H1 (cell line): ENCODE measurements at regions not wholly inside any gene's neighbourhood (a gene's known extent, or its start where the extent isn't known, plus 50 kb on each side); places are given as distances from the start of the nearest gene placed in this dataset.

Experiments
- CTCF ChIA-PET: fragments of 300-600 bp; sonication (Branson Sonifier 250); formaldehyde crosslinking; loops from one replicate; lab custom pipeline; 2021; ENCODE audit not compliant: partially characterized antibody; lab: Charles Lee
- POLR2A ChIA-PET: fragments of 300-600 bp; sonication (Branson Sonifier 250); formaldehyde crosslinking; loops from one replicate; lab custom pipeline; 2021; ENCODE audit warnings: inconsistent platforms; ENCODE audit not compliant: partially characterized antibody; lab: Charles Lee
- DNase-seq, 2 experiments: peaks; one replicate each; pipeline versions ENCODE4 v3.0.0 to v3.0.0-alpha.2; 2010 to 2022; ENCODE audit warnings: low spot score in 2 of 2, low read depth in 1 of 2, mixed read lengths in 1 of 2
- FAIRE-seq: peaks from 2 replicates; lab custom pipeline; 2011; peaks lifted over from hg19 to GRCh38; lab: Jason Lieb, UNC
- H2AFZ ChIP-seq: 2 replicates; pipeline ENCODE4 v1.8.1; 2012; ENCODE audit warnings: low read length, inconsistent platforms
- H2AK5ac ChIP-seq: 2 replicates; pipeline ENCODE4 v1.6.1; 2013; ENCODE audit warnings: low read depth, low read length
- H2BK120ac ChIP-seq: replicated peaks from 2 replicates; pipeline ENCODE3; 2013; ENCODE audit warnings: low read depth, low read length, inconsistent platforms
- H2BK12ac ChIP-seq: 2 replicates; pipeline ENCODE4 v1.6.1; 2013; ENCODE audit warnings: low read depth, low read length
- H2BK15ac ChIP-seq: 2 replicates; pipeline ENCODE4 v1.6.1; 2013; ENCODE audit warnings: low read length
- H2BK20ac ChIP-seq: 2 replicates; pipeline ENCODE4 v1.6.1; 2013; ENCODE audit warnings: low read length
- H2BK5ac ChIP-seq: 2 replicates; pipeline ENCODE4 v1.6.1; 2013; ENCODE audit warnings: low read depth, low read length
- H3K14ac ChIP-seq: 2 replicates; pipeline ENCODE4 v1.6.1; 2013; ENCODE audit warnings: inconsistent platforms; ENCODE audit not compliant: insufficient read length
- H3K18ac ChIP-seq: 2 replicates; pipeline ENCODE4 v1.6.1; 2013; ENCODE audit warnings: low read length; ENCODE audit errors: extremely low read depth
- H3K23ac ChIP-seq: 2 replicates; pipeline ENCODE4 v1.6.1; 2013; ENCODE audit warnings: inconsistent platforms; ENCODE audit not compliant: insufficient read length
- H3K23me2 ChIP-seq: 2 replicates; pipeline ENCODE4 v1.6.1; 2013; ENCODE audit warnings: low read depth, low read length
- H3K27ac ChIP-seq: 2 replicates; pipeline ENCODE4 v1.6.1; 2011; ENCODE audit warnings: low read depth, low read length, inconsistent platforms
- H3K27me3 ChIP-seq, 4 experiments: replicated peaks in 1 of 4; 1 replicate in 1 of 4; 2 replicates in 3 of 4; pipeline versions ENCODE4 v1.6.1 to v1.8.1; 2011 to 2013; ENCODE audit warnings: low read length in 3 of 4, mild to moderate bottlenecking in 3 of 4, inconsistent platforms in 2 of 4, mixed read lengths in 2 of 4, moderate library complexity in 1 of 4; ENCODE audit not compliant: control insufficient read depth in 3 of 4, insufficient read depth in 3 of 4; ENCODE audit errors: extremely low read depth in 1 of 4
- H3K36me3 ChIP-seq, 4 experiments: 2 replicates each; pipeline versions ENCODE4 v1.6.1 to v1.8.1; 2011 to 2013; ENCODE audit warnings: mild to moderate bottlenecking in 4 of 4, low read length in 3 of 4, moderate library complexity in 2 of 4, control low read depth in 1 of 4, inconsistent platforms in 1 of 4; ENCODE audit not compliant: insufficient read depth in 4 of 4, control insufficient read depth in 2 of 4
- H3K4ac ChIP-seq: replicated peaks from 2 replicates; pipeline ENCODE3; 2013; ENCODE audit warnings: low read length, low read depth, mixed read lengths, inconsistent platforms; ENCODE audit not compliant: insufficient read length
- H3K4me1 ChIP-seq, 4 experiments: replicated peaks in 1 of 4; 1 replicate in 1 of 4; 2 replicates in 3 of 4; pipeline versions ENCODE4 v1.6.1 to v1.8.1; 2011 to 2013; ENCODE audit warnings: low read length in 3 of 4, inconsistent platforms in 2 of 4, mixed read lengths in 1 of 4; ENCODE audit not compliant: insufficient read depth in 4 of 4, control insufficient read depth in 3 of 4
- H3K4me2 ChIP-seq, 2 experiments: 2 replicates each; pipeline versions ENCODE4 v1.6.1 to v1.8.1; 2011 to 2013; ENCODE audit warnings: low read depth in 2 of 2, low read length in 2 of 2, control low read depth in 1 of 2, inconsistent platforms in 1 of 2, mild to moderate bottlenecking in 1 of 2; ENCODE audit not compliant: insufficient read depth in 1 of 2
- H3K4me3 ChIP-seq, 4 experiments: fragments of 200-600, 300-600 bp in 1 of 4; sonication (generic), shearing (Covaris generic), sonication (Bioruptor Twin) in 1 of 4; 2 replicates each; pipeline versions ENCODE4 v1.5.1 to v1.8.1; 2011 to 2016; ENCODE audit warnings: low read length in 4 of 4, low read depth in 3 of 4, control low read depth in 2 of 4, inconsistent platforms in 2 of 4, mild to moderate bottlenecking in 2 of 4, mixed read lengths in 1 of 4, moderate library complexity in 1 of 4; ENCODE audit not compliant: insufficient read depth in 2 of 4; ENCODE audit errors: extremely low read depth in 1 of 4
- H3K56ac ChIP-seq: replicated peaks from 2 replicates; pipeline ENCODE3; 2013; ENCODE audit warnings: low read depth, mild to moderate bottlenecking, mixed read lengths, low read length, inconsistent platforms; ENCODE audit not compliant: insufficient read length
- H3K79me1 ChIP-seq: 2 replicates; pipeline ENCODE4 v1.6.1; 2013; ENCODE audit warnings: low read depth, low read length, control low read depth
- H3K79me2 ChIP-seq, 2 experiments: 2 replicates each; pipeline versions ENCODE4 v1.6.1 to v1.8.1; 2012 to 2013; ENCODE audit warnings: low read length in 2 of 2, mild to moderate bottlenecking in 2 of 2, inconsistent platforms in 1 of 2; ENCODE audit not compliant: insufficient read depth in 2 of 2, control insufficient read depth in 1 of 2
- H3K9ac ChIP-seq, 4 experiments: replicated peaks in 1 of 4; 1 replicate in 1 of 4; 2 replicates in 3 of 4; pipeline versions ENCODE4 v1.6.1 to v1.8.1; 2011 to 2013; ENCODE audit warnings: low read depth in 3 of 4, low read length in 3 of 4, control low read depth in 2 of 4, mild to moderate bottlenecking in 2 of 4, moderate library complexity in 2 of 4, inconsistent platforms in 1 of 4; ENCODE audit errors: extremely low read depth in 1 of 4
- H3K9me3 ChIP-seq, 2 experiments: 2 replicates each; pipeline versions ENCODE4 v1.6.1 to v1.8.1; 2012 to 2013; ENCODE audit warnings: mild to moderate bottlenecking in 2 of 2, moderate library complexity in 2 of 2, control low read depth in 1 of 2, inconsistent platforms in 1 of 2, low read depth in 1 of 2, low read length in 1 of 2, mixed read lengths in 1 of 2; ENCODE audit not compliant: insufficient read depth in 2 of 2
- H4K20me1 ChIP-seq, 2 experiments: replicated peaks in 1 of 2; 2 replicates each; pipeline versions ENCODE3 to v1.8.1; 2011 to 2013; ENCODE audit warnings: inconsistent platforms in 2 of 2, low read length in 2 of 2, mild to moderate bottlenecking in 1 of 2; ENCODE audit not compliant: insufficient read depth in 2 of 2, control insufficient read depth in 1 of 2
- H4K5ac ChIP-seq: 2 replicates; pipeline ENCODE4 v1.6.1; 2013; ENCODE audit warnings: low read length, low read depth, mixed read lengths, inconsistent platforms; ENCODE audit not compliant: insufficient read length
- H4K8ac ChIP-seq: 2 replicates; pipeline ENCODE4 v1.8.0; 2013; ENCODE audit warnings: mild to moderate bottlenecking, moderate library complexity, low read length, inconsistent platforms; ENCODE audit not compliant: insufficient read depth; ENCODE audit errors: extremely low read depth
- H4K91ac ChIP-seq: replicated peaks from 2 replicates; pipeline ENCODE3; 2013; ENCODE audit warnings: low read length, mixed read lengths, inconsistent platforms; ENCODE audit not compliant: insufficient read length
- CBX5 ChIP-seq: fragments of 300-800, 300-1000 bp; sonication (generic); IDR thresholded peaks from 2 replicates; pipeline ENCODE4 v1.7.1; 2016; ENCODE audit warnings: antibody characterized with exemption, low read length, low read depth
- CHD1 ChIP-seq: IDR thresholded peaks from 2 replicates; pipeline ENCODE4 v1.6.1; 2012; ENCODE audit warnings: low read depth, low read length, improper control_type of control experiment
- EGR1 ChIP-seq: IDR thresholded peaks from 2 replicates; pipeline ENCODE4 v1.6.1; 2011; ENCODE audit warnings: low read depth, low read length, borderline replicate concordance
- RNF2 ChIP-seq: fragments of 200-900, 300-1000 bp; sonication (generic); IDR thresholded peaks from 2 replicates; pipeline ENCODE4 v1.7.1; 2016; ENCODE audit warnings: borderline replicate concordance, low read depth, mild to moderate bottlenecking, antibody characterized with exemption, low read length; ENCODE audit not compliant: poor library complexity, severe bottlenecking; ENCODE audit errors: missing control alignments
- SIN3A ChIP-seq, 2 experiments: IDR thresholded peaks in 1 of 2; conservative IDR thresholded peaks in 1 of 2; 2 replicates each; pipeline ENCODE4 v1.6.1; 2011 to 2012; ENCODE audit warnings: low read length in 2 of 2, improper control_type of control experiment in 1 of 2, low read depth in 1 of 2, mild to moderate bottlenecking in 1 of 2
- TAF1 ChIP-seq: IDR thresholded peaks from 2 replicates; pipeline ENCODE4 v1.6.1; 2011; ENCODE audit warnings: mild to moderate bottlenecking, low read depth, low read length
- TBP ChIP-seq: IDR thresholded peaks from 2 replicates; pipeline ENCODE4 v1.6.1; 2011; ENCODE audit warnings: low read depth, low read length, improper control_type of control experiment
- WGBS, 2 experiments: shearing (Covaris generic) in 1 of 2; methylation state at CpG; one replicate each; pipeline versions ENCODE4 v1.1.6 to v1.1.7; 2013 to 2015; ENCODE audit warnings: low lambda C conversion rate in 2 of 2, mixed read lengths in 2 of 2, inconsistent platforms in 1 of 2, low coverage in 1 of 2, missing lambda C conversion rate in 1 of 2; ENCODE audit not compliant: insufficient replicate concordance in 2 of 2, insufficient coverage in 1 of 2, insufficient read length in 1 of 2; ENCODE audit errors: extremely low coverage in 1 of 2, missing lambda C conversion rate in 1 of 2; 5-methylcytosine and 5-hydroxymethylcytosine counted together

DNA sequence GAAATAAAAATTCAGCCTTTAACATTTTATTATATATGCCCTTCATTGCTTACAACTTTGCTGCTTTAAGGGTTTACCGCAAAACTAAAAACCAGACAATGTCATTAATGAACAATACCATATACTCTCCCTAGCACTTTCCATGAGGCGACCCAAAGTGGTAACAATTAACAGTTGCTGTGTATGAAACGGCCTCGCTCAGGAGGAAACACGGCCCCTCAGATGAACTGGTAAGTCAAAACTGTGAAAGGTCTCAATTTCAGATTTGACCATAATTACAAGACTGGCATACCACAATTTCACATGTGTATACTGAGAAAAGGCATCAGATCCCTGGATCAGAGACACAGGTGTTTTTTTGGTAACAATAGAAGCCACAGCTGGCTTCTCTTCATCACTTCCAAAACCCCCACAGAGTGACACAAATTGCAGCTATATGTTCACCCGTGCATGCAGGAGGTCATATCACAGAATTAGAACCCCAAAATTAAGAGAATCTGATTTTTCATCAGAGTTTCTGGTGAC lies 611.9 kb upstream of the ADAMTS5 start:
- no peak overlapping the region for H2AFZ ChIP-seq
- H3K4me1 ChIP-seq: no peaks in the 10 kb centered on the region
- FAIRE-seq (no peak), DNase-seq (no peak)
- H3K18ac ChIP-seq: no peak overlapping the region
- no peak overlapping the region for H2BK12ac ChIP-seq
- H2BK5ac ChIP-seq: no peak overlapping the region
- 95% methylated on average over 6 of the region's 6 CpGs; no CpG with 5 or more reads in 1 of the 2 experiments for WGBS, 2 experiments
- no peak overlapping the region for H2BK120ac ChIP-seq
- peaks cover 0 to 3% of the 10 kb centered on the region in 2 experiments; a peak in 1 of 4 replicates for H3K9me3 ChIP-seq
- H3K23me2 ChIP-seq: peaks cover 4% of the 10 kb centered on the region; the same call in 1 of the 2 replicates
- H3K79me1 ChIP-seq: no peaks in the 10 kb centered on the region
- TF ChIP-seq CBX5 (no peak), SIN3A (conservative IDR thresholded peaks at IDR 0.05 in 1 of 2, IDR thresholded peaks at IDR 0.05 in 1 of 2; ENCODE audit: low read depth in 1 of 2, low read length in 2 of 2) (no peak), TAF1 (no peak), TBP (no peak), CHD1 (no peak), EGR1 (no peak), RNF2 (no peak)
- H2AK5ac ChIP-seq: no peak overlapping the region
- no peak overlapping the region for H3K27ac ChIP-seq
- H3K4ac ChIP-seq: no peak overlapping the region
- H2BK20ac ChIP-seq: no peak overlapping the region
- H3K79me2 ChIP-seq: no peaks in the 10 kb centered on the region
- ChIA-PET POLR2A (no interaction called here), CTCF (interaction anchor here (0.6 kb wide), 1 partner anchor 85 kb away, joined by 4 read pairs; no protein-coding TSS in a partner anchor)
- H3K14ac ChIP-seq: no peak overlapping the region
- H4K5ac ChIP-seq: no peak overlapping the region
- H3K4me3 ChIP-seq: no peak overlapping the region
- H4K91ac ChIP-seq: no peak overlapping the region
- no peaks in the 10 kb centered on the region for H3K36me3 ChIP-seq
- no peaks in the 10 kb centered on the region for H4K20me1 ChIP-seq
- no peak overlapping the region for H3K23ac ChIP-seq
- H3K27me3 ChIP-seq: no peaks in the 10 kb centered on the region
- no peak overlapping the region for H4K8ac ChIP-seq
- H3K4me2 ChIP-seq: no peak overlapping the region
- no peak overlapping the region for H2BK15ac ChIP-seq
- H3K9ac ChIP-seq: no peak overlapping the region
- no peak overlapping the region for H3K56ac ChIP-seq
